Fibroblast of lung (primary cell): ENCODE measurements at regions not wholly inside any gene's neighbourhood (a gene's known extent, or its start where the extent isn't known, plus 50 kb on each side); places are given as distances from the start of the nearest gene placed in this dataset.

Source experiments
- DNase-seq, 2 donors: peaks; one replicate each; pipeline versions ENCODE4 v3.0.0 to v3.0.0-alpha.2; 2010; ENCODE audit warnings: low read depth in 2 of 2
- H2AFZ ChIP-seq: 2 replicates; pipeline ENCODE4 v1.5.1; 2012; ENCODE audit warnings: low read length, control low read depth, inconsistent platforms
- H3K27ac ChIP-seq: 2 replicates; pipeline ENCODE4 v1.5.1; 2011; ENCODE audit warnings: low read length, control low read depth; ENCODE audit not compliant: insufficient read depth
- H3K27me3 ChIP-seq: 2 replicates; pipeline ENCODE4 v1.5.1; 2011; ENCODE audit warnings: mild to moderate bottlenecking, low read length; ENCODE audit not compliant: control insufficient read depth, insufficient read depth
- H3K36me3 ChIP-seq: 2 replicates; pipeline ENCODE4 v1.5.1; 2011; ENCODE audit warnings: low read length; ENCODE audit not compliant: control insufficient read depth, insufficient read depth
- H3K4me1 ChIP-seq: 2 replicates; pipeline ENCODE4 v1.5.1; 2011; ENCODE audit warnings: low read length; ENCODE audit not compliant: control insufficient read depth, insufficient read depth; ENCODE audit errors: extremely low read depth
- H3K4me2 ChIP-seq: 2 replicates; pipeline ENCODE4 v1.5.1; 2011; ENCODE audit warnings: low read length, control low read depth; ENCODE audit not compliant: insufficient read depth; ENCODE audit errors: extremely low read depth
- H3K4me3 ChIP-seq, 4 experiments: fragments of 200-600 bp in 1 of 4; sonication (generic) in 1 of 4; replicated peaks in 1 of 4; 2 replicates each; pipeline ENCODE4 v1.5.1; 2011 to 2016; ENCODE audit warnings: low read length in 4 of 4, low read depth in 3 of 4, mild to moderate bottlenecking in 3 of 4, control low read depth in 2 of 4, inconsistent platforms in 1 of 4, mixed read lengths in 1 of 4; ENCODE audit not compliant: insufficient read depth in 1 of 4; ENCODE audit errors: control extremely low read depth in 1 of 4
- H3K79me2 ChIP-seq: 2 replicates; pipeline ENCODE4 v1.5.1; 2012; ENCODE audit warnings: mild to moderate bottlenecking, low read length, inconsistent platforms; ENCODE audit not compliant: control insufficient read depth, insufficient read depth
- H3K9ac ChIP-seq: 2 replicates; pipeline ENCODE4 v1.5.1; 2011; ENCODE audit warnings: mild to moderate bottlenecking, low read length, control low read depth; ENCODE audit not compliant: insufficient read depth
- H3K9me3 ChIP-seq: 2 replicates; pipeline ENCODE4 v1.5.1; 2012; ENCODE audit warnings: low read depth, low read length; ENCODE audit not compliant: control insufficient read depth, insufficient read depth
- H4K20me1 ChIP-seq: 2 replicates; pipeline ENCODE4 v1.5.1; 2011; ENCODE audit warnings: low read length; ENCODE audit not compliant: control insufficient read depth, insufficient read depth; ENCODE audit errors: extremely low read depth
- CTCF ChIP-seq, 2 donors: IDR thresholded peaks in 1 of 2; conservative IDR thresholded peaks in 1 of 2; 1 replicate in 1 of 2; 2 replicates in 1 of 2; pipeline ENCODE4 v1.5.1; 2011 to 2012; ENCODE audit warnings: low read length in 2 of 2, control low read depth in 1 of 2, inconsistent platforms in 1 of 2, low read depth in 1 of 2, mild to moderate bottlenecking in 1 of 2
- EZH2 ChIP-seq: IDR thresholded peaks from 2 replicates; pipeline ENCODE4 v1.5.1; 2012; ENCODE audit warnings: low read length, control low read depth, mild to moderate bottlenecking; ENCODE audit errors: missing control alignments

- TF ChIP-seq CTCF (conservative IDR thresholded peaks at IDR 0.05 in 1 of 2, IDR thresholded peaks at IDR 0.05 in 1 of 2; ENCODE audit: low read depth in 1 of 2, low read length in 2 of 2) = no peak
Observed at GRCh38 chr9:3700772-3701171, 175.0 kb upstream of the RFX3 start.

GRCh38 chr9:3699883-3700282, 174.1 kb upstream of the RFX3 start:
- no peak for DNase-seq
- H3K27ac ChIP-seq = no peak overlapping the region
- no peak overlapping the region for H3K9ac ChIP-seq
- TF ChIP-seq CTCF (conservative IDR thresholded peaks at IDR 0.05 in 1 of 2, IDR thresholded peaks at IDR 0.05 in 1 of 2; ENCODE audit: low read depth in 1 of 2, low read length in 2 of 2) = no peak
- no peak for TF ChIP-seq EZH2
- H3K4me3 ChIP-seq = no peak overlapping the region
- no peaks in the 10 kb centered on the region for H3K36me3 ChIP-seq
- H3K4me1 ChIP-seq = no peaks in the 10 kb centered on the region
- H3K4me2 ChIP-seq = no peak overlapping the region
- H3K27me3 ChIP-seq = no peaks in the 10 kb centered on the region
- no peaks in the 10 kb centered on the region for H3K9me3 ChIP-seq
- no peaks in the 10 kb centered on the region for H3K79me2 ChIP-seq
- no peak overlapping the region for H2AFZ ChIP-seq
- H4K20me1 ChIP-seq = no peaks in the 10 kb centered on the region

More at GRCh38 chr9:3700772-3701171, 175.0 kb upstream of the RFX3 start:
- H3K9ac ChIP-seq = no peak overlapping the region
- no peaks in the 10 kb centered on the region for H3K4me1 ChIP-seq
- no peak overlapping the region for H3K27ac ChIP-seq
- no peaks in the 10 kb centered on the region for H3K27me3 ChIP-seq
- no peak overlapping the region for H2AFZ ChIP-seq
- no peaks in the 10 kb centered on the region for H3K79me2 ChIP-seq
- H3K9me3 ChIP-seq = no peaks in the 10 kb centered on the region
- H3K4me3 ChIP-seq = no peak overlapping the region
- H3K36me3 ChIP-seq = no peaks in the 10 kb centered on the region
- H4K20me1 ChIP-seq = no peaks in the 10 kb centered on the region
- no peak for DNase-seq
- no peak overlapping the region for H3K4me2 ChIP-seq

GRCh38 chr9:3698531-3698930, 172.7 kb upstream of the RFX3 start:
- H3K27ac ChIP-seq = no peak overlapping the region
- no peak overlapping the region for H3K9ac ChIP-seq
- H3K4me3 ChIP-seq = no peak overlapping the region
- no peak overlapping the region for H2AFZ ChIP-seq
- no peak for TF ChIP-seq EZH2
- TF ChIP-seq CTCF (conservative IDR thresholded peaks at IDR 0.05 in 1 of 2, IDR thresholded peaks at IDR 0.05 in 1 of 2; ENCODE audit: low read depth in 1 of 2, low read length in 2 of 2) = no peak
- no peaks in the 10 kb centered on the region for H3K9me3 ChIP-seq
- H3K27me3 ChIP-seq = no peaks in the 10 kb centered on the region
- DNase-seq = no peak
- no peaks in the 10 kb centered on the region for H3K79me2 ChIP-seq
- no peaks in the 10 kb centered on the region for H3K4me1 ChIP-seq
- H3K4me2 ChIP-seq = no peak overlapping the region
- H3K36me3 ChIP-seq = no peaks in the 10 kb centered on the region
- H4K20me1 ChIP-seq = no peaks in the 10 kb centered on the region
